ENCODE measurements at regions not wholly inside any gene's neighbourhood (a gene's known extent, or its start where the extent isn't known, plus 50 kb on each side); places are given as distances from the start of the nearest gene placed in this dataset.

- TF ChIP-seq, protein P1, sequence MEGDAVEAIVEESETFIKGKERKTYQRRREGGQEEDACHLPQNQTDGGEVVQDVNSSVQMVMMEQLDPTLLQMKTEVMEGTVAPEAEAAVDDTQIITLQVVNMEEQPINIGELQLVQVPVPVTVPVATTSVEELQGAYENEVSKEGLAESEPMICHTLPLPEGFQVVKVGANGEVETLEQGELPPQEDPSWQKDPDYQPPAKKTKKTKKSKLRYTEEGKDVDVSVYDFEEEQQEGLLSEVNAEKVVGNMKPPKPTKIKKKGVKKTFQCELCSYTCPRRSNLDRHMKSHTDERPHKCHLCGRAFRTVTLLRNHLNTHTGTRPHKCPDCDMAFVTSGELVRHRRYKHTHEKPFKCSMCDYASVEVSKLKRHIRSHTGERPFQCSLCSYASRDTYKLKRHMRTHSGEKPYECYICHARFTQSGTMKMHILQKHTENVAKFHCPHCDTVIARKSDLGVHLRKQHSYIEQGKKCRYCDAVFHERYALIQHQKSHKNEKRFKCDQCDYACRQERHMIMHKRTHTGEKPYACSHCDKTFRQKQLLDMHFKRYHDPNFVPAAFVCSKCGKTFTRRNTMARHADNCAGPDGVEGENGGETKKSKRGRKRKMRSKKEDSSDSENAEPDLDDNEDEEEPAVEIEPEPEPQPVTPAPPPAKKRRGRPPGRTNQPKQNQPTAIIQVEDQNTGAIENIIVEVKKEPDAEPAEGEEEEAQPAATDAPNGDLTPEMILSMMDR (IDR thresholded peaks at IDR 0.05 in 2 of 3, conservative IDR thresholded peaks at IDR 0.05 in 1 of 3; ENCODE audit: borderline replicate concordance in 1 of 3, insufficient read depth in 1 of 3, low read depth in 2 of 3, low read length in 2 of 3), result no peak
- TF ChIP-seq POLR2A (IDR thresholded peaks at IDR 0.05; ENCODE audit: borderline replicate concordance, extremely low read depth, insufficient read depth, insufficient read length) (no peak), POLR2AphosphoS5 (IDR thresholded peaks at IDR 0.05; ENCODE audit: low read depth, low read length) (no peak), SRF (IDR thresholded peaks at IDR 0.05; ENCODE audit: low read depth) (no peak), RAD21 (IDR thresholded peaks at IDR 0.05; ENCODE audit: low read depth) (no peak), ZBTB33 (IDR thresholded peaks at IDR 0.05; ENCODE audit: extremely low read depth, insufficient replicate concordance, low read length) (no peak), EZH2 (IDR thresholded peaks at IDR 0.05) (no peak), ZFX (IDR thresholded peaks at IDR 0.05) (no peak)
Measured at GRCh38 chr6:22622351-22622750, 53.0 kb downstream of the HDGFL1 start.
